Fibroblast of skin of back (primary cell): ENCODE measurements at regions not wholly inside any gene's neighbourhood (a gene's known extent, or its start where the extent isn't known, plus 50 kb on each side); places are given as distances from the start of the nearest gene placed in this dataset.

ENCODE experiments used
- DNase-seq: peaks from one replicate; pipeline ENCODE4 v3.0.0-alpha.2; 2013

DNA sequence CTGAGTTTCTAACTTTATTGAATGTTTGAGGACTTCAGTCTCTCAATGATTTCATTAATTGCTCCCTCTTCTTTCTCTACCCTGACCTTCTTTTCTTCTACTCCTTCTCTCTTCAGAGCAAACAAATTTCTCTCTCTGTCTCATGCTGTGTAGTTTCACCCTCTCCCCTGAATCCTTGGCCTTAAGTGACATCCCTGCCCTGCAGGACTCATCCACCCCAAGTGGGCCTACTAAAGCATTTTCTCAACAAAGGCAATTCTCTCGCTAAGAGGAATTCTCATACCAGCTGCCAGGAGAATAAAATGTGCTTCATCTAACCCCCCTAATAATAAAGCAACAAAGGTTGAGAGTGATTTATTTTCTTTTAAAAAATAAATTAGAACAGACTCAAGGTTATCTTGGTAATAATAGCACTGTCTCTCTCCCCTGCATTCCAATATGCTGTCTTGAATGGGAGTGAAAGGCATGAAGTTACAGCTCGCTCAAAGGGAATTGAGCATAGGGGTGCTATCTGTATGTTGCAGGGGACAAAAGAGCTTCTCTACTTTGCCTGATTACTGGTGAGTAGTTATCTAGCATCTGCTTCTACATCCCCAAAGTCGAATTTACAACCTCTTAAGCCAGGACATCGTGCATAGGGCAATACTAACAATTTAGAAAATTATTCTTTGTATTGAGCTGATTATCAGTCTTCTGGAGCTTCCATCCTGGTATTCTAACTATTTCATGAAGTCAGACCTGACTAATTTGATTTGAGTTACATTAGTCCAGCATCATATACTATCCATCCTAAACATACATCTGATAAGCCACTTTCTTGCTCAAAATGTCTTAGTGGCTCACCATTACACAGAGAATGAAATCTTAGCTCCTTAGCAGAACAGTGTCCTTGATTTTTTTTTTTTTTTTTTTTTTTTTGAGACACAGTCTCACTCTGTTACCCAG, 76.9 kb upstream of the DNAJC19 start:
- DNase-seq = no peak

DNA sequence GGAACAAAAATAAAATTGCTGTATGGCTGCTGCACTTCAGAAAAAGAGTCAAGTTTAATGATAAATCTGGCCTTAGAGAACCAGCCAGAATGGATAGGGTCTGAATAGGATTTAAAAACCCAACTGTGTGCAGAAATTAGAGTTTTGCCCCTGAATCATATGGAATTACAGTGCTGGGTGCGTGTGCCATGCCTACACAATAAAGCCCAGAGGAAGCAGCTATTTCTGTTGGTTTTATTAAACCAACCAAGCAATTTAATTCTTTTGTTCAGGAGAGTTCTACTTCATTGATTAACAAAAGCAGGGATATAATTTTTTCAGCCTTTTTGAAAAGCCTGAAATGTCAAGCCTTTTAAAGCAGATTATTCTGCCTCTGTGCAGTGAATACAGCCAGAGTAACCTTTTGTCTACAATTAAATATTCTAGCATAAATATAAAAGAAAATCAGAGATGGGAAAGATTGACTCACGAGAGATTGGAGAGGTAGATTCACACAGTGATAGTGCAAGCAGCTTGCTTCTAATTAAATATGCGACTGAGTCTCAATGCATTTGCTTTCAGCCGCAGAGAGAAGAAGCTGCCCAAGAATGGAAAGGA, 66.7 kb upstream of the DNAJC19 start:
- no peak for DNase-seq

DNA sequence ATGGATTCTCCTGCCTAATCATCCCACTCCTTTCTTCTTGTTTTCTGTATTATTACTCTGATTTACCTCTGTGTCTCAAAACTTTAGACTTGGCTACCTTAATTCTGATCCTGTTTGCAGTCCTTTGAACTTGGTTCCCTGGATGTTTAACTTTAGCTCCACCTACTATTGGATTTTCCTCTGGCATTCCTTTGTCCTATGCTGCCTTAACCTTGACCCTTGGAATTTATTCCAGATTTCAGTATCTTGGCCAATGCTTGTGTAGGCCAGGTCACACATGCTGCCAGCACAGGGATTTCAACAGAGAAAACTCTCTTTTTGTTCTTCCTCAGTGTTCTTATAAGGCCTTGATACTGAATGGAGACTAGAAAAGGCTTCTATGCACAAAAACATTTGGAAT, 65.0 kb upstream of the DNAJC19 start:
- no peak for DNase-seq

DNA sequence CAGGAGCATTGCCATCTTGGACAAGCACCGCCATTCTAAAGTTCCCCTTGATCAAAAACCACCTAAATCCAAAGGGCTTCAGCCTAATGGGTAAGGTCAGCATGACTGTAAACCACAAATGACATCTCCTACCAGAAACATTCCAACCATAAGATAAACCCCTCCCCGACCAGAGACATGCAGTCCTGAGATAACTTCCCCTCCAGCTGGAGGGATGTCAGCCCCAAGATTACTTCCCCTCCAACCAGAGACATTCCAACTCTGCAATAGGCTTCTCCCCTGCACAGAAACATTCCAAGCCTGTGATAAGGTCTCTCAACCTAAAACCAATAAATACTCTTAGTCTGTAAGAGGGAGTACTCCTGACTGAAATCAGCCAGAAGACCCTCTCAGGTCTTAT, 62.7 kb upstream of the DNAJC19 start:
- no peak for DNase-seq

DNA sequence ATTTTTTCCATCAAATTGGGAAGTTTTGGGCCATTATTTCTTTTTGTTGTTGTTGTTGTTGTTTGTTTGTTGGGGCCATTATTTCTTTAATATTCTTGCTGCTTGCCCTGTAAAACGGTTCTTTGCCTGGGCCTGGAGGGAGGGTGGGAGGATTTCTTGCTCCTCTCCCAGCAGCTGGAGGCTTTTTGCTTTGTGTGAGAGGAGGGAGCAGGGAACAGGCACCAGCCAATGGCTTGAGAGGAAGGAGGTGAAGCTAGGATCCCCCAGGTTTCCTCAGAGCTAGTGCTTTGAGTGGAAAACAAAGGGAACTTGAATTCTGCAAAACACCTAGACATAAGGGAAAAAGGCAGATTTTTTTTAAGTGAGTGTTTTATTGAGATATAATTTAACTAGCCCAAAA, 61.2 kb upstream of the DNAJC19 start:
- DNase-seq = no peak

DNA sequence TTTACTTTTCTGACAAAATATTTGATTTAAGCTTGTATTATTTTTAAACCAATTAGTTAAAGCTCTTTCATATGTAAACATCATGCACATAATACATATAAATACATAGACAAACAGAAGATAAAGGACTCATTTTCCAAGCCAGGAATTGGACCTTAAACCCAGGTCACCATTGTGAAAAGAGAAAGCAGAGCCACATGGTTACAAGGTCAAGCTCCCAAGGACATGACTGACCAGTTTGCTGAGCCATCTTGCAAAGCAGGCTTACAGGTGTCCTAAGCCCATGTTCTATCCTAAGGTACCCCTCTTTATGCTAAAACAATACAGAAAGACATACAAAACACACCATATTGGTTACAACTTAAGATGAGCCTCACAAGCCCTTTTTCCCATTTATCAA, 50.5 kb upstream of the DNAJC19 start:
- no peak for DNase-seq
